Effector CD8-positive, alpha-beta T cell (primary cell): ENCODE measurements at regions not wholly inside any gene's neighbourhood (a gene's known extent, or its start where the extent isn't known, plus 50 kb on each side); places are given as distances from the start of the nearest gene placed in this dataset.

Experiments
- DNase-seq: peaks from one replicate; lab custom pipeline; 2025; lab: John Stamatoyannopoulos, UW

GRCh38 chr3:159789017-159789416 lies 199.6 kb upstream of the IL12A start:
- no peak for DNase-seq

- DNase-seq = no peak
Measured at GRCh38 chr3:159789742-159790635, 198.6 kb upstream of the IL12A start.

DNA sequence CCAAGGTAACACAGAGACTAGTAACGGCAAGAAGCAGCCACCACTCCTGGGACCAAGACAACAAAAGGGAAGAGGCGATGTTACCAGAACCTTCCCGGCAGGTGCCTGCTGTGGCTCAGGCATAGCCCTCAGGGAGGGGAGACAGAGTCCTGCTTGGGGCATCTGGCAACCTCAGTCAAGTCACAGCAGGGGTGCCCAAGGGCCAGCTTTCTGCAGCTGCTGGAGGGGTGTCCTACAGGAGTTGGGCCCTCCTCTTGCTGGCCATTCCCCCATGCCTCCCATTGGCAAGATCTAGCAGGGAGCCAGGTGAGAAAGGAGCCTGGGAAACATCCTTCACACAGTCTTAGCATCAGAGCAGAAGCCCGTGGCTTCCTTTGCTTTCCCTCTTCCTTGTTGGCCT lies 197.3 kb upstream of the IL12A start:
- DNase-seq = no peak

DNA sequence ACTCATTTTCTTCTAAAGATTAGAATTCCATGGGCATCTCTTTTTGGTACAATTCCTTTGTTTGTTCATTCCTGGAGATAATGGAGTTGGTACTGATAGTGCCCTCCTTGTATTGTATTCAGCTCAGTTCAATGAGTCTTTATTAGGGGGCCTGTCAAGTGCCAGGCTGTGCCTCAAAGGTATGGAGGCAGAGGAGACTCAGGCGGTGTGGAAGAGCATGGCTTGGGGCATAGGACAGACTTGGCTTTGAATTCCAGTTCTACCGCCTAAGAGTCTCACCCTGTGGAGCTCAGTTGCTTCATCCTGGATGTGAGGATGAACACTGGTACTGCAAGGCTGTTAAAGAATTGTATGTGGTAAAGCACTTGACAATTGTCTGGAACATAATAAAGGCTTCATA lies 196.6 kb upstream of the IL12A start:
- no peak for DNase-seq

- DNase-seq = no peak
Measured at GRCh38 chr3:159795042-159795441, 193.6 kb upstream of the IL12A start.

- DNase-seq = no peak
Measured at GRCh38 chr3:159795681-159796175, 192.9 kb upstream of the IL12A start.

DNA sequence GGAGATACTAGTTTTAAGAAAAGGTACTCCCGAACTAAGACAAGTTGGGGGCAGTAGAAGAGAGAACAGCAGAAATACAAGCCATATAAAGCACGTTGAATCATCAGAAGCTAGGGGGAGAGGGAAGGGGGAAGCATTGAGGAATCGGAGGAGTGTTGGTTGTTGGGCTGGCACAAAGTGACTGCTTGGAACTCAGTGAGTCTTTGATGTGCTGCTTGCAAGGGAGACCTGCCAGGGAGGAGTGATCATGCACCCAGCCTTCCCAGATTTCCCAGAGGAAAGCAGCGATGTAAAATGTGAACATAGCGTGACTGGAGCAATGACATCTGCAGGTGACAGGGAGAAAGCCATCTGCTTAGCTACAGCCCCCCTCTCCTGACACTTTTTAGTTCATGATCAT lies 192.4 kb upstream of the IL12A start:
- DNase-seq = no peak

- no peak for DNase-seq
Measured at GRCh38 chr3:159796744-159797143, 191.9 kb upstream of the IL12A start.

DNA sequence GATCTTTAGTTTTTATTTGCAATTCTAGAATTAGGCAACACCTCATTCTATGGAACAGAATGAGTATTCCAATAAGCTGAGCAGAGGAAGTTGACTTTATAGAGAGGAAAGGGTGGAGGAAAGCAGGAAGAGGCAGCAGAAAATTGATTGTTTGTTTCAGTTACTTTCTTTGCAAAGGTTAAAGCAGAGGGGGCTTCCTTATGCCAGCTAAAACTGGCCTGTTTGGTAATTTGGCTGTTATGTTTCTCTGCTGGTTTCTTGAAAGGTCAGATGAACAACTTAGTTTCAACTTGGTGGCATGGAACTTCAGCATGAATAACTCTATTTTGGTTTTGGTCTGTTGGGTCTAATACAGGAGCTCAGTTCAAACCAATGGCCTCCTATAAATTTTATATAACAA lies 190.9 kb upstream of the IL12A start:
- DNase-seq = no peak

DNA sequence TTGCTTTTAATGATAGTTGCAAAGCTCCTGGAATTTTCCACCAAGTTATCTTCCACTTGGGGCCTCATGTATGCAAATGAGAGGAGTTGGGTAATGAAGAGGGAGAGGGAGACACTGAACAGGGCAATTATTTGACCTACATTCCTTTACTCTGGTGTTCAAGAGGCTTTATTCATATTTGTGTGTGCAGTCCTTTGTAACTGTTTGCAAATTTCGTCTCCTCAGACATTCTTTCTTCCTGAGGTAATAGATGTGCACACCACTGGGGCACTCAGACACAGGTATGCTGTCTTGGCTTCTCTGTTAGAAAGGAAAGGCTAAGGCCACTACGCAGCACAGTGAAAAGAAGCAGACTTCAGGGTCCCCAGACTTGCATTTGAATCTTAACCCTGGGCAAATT lies 189.7 kb upstream of the IL12A start:
- DNase-seq = no peak

DNA sequence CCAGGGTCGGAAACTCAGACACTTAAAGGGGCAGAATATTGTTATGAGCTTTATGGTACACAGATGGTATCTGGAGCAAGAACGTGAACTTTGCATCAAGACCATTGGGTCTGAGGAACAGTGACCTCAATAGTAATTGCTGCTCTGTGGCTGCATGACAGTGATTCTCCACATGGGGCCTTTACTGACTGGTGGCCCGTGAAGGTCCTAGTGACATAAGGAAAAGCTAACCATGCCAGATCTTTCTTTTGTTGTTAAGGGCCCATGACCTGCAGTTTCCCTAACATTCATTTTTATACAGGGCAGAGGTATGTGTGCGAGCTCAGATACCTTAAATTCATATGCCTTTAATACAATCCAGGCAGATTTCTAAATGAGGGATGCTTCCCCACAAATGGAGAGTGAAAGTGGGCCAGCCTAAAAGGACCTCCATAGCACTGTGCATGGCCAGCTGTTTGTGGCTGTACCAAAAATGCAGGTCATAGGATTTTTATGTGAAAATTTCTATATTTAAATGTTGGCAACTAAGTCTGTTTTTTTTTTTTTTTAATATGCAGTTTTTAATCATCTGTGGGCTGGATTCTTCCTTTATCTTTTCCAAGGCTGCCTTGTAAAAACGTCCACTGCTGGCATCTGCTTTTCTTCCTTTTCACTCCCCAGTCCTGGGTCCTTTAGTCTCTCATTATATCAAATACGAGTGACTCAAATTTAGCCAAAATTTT lies 188.0 kb upstream of the IL12A start:
- DNase-seq = no peak

GRCh38 chr3:159802864-159803263 lies 185.8 kb upstream of the IL12A start:
- DNase-seq = no peak

DNA sequence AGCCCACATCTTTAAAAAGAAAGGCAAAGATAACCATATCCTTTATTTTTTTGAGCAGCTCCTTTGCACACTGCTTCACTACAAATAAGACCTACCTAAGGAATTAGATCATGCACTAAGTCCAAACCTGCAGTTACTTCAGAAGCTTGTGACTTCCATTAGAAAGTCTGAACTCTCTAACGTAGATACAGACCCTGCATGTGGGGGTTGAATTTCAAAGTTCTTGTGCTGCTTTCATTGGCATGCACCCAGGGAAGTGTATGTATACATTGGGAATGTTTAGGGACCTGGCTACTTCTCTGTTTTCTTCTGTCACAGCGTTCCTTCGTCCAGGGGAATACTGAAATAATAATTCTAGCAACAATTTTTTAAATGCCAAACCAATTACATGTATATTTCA lies 185.2 kb upstream of the IL12A start:
- DNase-seq = no peak

GRCh38 chr3:159804726-159805410 lies 183.8 kb upstream of the IL12A start:
- no peak for DNase-seq

- no peak for DNase-seq
Measured at GRCh38 chr3:159805411-159805772, 183.2 kb upstream of the IL12A start.

- no peak for DNase-seq
Measured at GRCh38 chr3:159806412-159806811, 182.2 kb upstream of the IL12A start.

GRCh38 chr3:159807137-159808040 lies 181.2 kb upstream of the IL12A start:
- DNase-seq = no peak

DNA sequence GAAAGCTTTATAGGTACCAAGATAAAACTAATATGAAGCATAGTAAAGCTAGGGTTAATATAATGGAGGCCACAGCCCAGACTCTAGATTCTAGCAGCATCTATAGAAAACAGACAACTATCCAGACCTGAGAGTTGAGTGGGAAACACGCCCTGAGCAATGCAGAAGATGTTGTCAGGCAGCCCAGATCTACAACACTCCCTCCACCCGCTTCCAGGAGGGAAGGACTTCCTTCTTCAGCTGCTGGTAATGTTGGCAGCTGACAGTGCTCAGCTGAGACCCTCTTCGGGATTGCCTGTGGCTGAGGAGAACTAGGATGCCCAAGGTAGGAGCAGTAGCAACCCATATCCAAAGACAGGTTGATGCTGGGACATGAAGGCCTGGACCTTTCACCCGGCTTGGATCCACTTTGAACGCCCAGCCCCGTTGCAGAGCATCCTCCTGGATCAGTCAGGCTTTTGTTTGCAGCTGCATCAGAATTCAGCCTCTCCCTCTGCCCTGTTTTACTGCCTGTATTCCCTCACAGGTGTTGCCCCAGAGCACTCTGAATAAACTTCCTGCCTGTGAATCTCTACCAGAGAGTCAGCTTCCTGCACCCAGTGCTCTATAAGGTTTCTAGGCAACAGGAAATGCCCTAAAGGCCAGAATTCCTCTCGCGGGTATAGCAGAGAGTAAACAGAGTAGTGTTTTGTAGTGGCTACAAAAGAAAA lies 174.7 kb upstream of the IL12A start:
- DNase-seq = no peak

DNA sequence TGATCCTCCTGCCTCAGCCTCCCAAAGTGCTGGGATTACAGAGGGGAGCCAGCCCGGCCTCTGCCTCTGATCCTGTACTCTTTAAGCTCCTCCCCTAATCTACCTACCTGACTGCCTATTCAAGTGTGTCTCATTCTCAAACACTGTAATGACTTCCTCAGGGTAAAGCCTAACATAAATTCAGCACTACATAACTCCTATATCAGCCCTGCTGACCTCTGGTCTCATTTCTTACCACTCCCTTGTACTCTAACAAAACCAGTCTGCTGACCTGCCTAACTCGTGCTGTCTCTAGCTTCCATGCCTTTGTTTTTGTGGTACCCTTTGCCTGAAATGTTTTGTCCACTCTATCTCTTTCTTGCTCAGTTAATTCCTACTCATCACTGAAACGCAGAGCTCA lies 172.1 kb upstream of the IL12A start:
- DNase-seq = no peak

GRCh38 chr3:159817126-159817525 lies 171.5 kb upstream of the IL12A start:
- no peak for DNase-seq

DNA sequence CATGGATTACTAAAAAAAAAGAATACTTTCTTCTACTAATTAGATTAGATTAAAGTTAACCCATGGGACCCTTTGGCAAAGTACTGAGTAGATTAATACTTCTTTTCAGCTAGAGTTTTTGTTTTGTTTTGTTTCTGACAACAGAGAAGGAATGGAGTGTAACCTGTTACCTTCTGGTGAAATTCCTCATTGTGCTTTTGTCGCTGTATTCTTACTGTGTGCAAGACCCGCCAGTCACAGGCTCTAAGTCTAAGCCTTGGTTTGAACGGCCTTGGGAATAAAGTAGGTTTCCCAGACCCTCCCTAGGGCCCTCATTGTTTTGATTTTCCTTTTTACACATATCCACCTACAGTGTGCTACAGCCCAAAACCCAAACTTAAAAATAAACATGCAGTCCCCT lies 171.1 kb upstream of the IL12A start:
- no peak for DNase-seq
